ENCODE measurements at regions not wholly inside any gene's neighbourhood (a gene's known extent, or its start where the extent isn't known, plus 50 kb on each side); places are given as distances from the start of the nearest gene placed in this dataset.

DNA sequence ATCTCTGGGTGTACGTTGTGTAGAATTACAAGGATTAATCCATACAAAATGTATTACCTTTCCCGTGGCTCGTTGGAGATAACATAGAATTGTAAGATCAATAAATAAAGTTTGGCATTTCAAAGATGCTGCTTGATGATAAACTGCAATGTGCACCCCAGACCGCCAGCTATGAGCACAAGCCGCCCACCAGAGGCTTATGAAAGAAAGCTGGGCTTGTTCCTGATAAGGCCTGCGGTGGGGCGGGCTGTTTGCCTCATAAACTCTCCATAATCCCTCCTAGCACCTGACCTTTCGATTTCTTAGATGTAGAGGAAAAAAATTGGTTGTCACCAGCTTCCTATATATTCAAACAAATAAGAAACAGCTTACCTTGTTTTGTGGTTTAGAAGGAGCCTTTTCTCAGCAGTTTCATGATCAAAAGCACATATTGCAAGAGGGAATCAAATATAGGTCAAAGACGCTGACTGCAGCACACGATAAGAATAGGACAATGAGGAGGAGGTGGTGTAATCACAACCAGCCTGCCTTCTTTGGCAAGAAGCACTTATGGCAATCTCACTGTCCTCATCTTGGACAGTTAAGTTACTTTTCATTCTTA is 293.6 kb downstream of the RMST start:
- ATAC-seq (no peak), DNase-seq (ENCODE audit: low read depth, low spot score) (no peak), FAIRE-seq (no peak)
- Histone ChIP-seq H3K4me1 (ENCODE audit: control insufficient read depth, insufficient read depth, low read length) (no peaks in the 10 kb centered on the region), H3K9me3 (replicated peaks; ENCODE audit: control insufficient read depth, insufficient read depth, low read length) (no peaks in the 10 kb centered on the region), H3K27ac (ENCODE audit: control insufficient read depth, insufficient read depth) (no peak overlapping the region), H4K20me1 (ENCODE audit: control insufficient read depth, insufficient read depth) (no peaks in the 10 kb centered on the region), H3K4me3 (no peak overlapping the region), H3K79me2 (ENCODE audit: control insufficient read depth, insufficient read depth, low read length) (no peaks in the 10 kb centered on the region), H2AFZ (ENCODE audit: control insufficient read depth, low read depth, low read length) (no peak overlapping the region), H3K9ac (ENCODE audit: control insufficient read depth, insufficient read depth, low read length) (no peak overlapping the region), H3K36me3 (ENCODE audit: control insufficient read depth in 2 of 2, insufficient read depth in 2 of 2, low read length in 1 of 2) (no peaks in the 10 kb centered on the region), H3K27me3 (replicated peaks in 1 of 2; ENCODE audit: control insufficient read depth in 2 of 2, insufficient read depth in 2 of 2, low read length in 1 of 2) (no peaks in the 10 kb centered on the region), H3K4me2 (ENCODE audit: control insufficient read depth, insufficient read depth) (no peak overlapping the region)
- intact Hi-C loops (cut with micrococcal nuclease; ENCODE audit: unreplicated experiment) (no loop called here), in situ Hi-C loops (cut with MboI) (no loop called here)
- RAD21 ChIA-PET (ENCODE audit: unreplicated experiment): no interaction called here
- CTCF ChIA-PET: interaction anchor here (0.8 kb wide), 1 partner anchor 31 kb away, joined by 3 read pairs; no protein-coding TSS in a partner anchor
- POLR2A ChIA-PET: no interaction called here
- no TSS peak for BruUV-seq (replicated peaks)
- WGBS (ENCODE audit: insufficient coverage, insufficient replicate concordance, low lambda C conversion rate, missing lambda C conversion rate): 26% methylated on average over 10 of the region's 10 CpGs
- SMC1A ChIA-PET (ENCODE audit: uncharacterized antibody, unreplicated experiment): no interaction called here
- TF ChIP-seq SUPT20H (IDR thresholded peaks at IDR 0.05; ENCODE audit: borderline replicate concordance, control insufficient read depth, low read depth, low read length) (no peak), CBX3 (IDR thresholded peaks at IDR 0.05; ENCODE audit: borderline replicate concordance, low read depth) (no peak), EP300 (IDR thresholded peaks at IDR 0.05; ENCODE audit: borderline replicate concordance in 1 of 2, control insufficient read depth in 1 of 2, low read depth in 2 of 2, low read length in 2 of 2) (no peak), YY1 (IDR thresholded peaks at IDR 0.05; ENCODE audit: low read depth, low read length) (no peak), TARDBP (IDR thresholded peaks at IDR 0.05; ENCODE audit: borderline replicate concordance) (no peak), POLR2AphosphoS2 (IDR thresholded peaks at IDR 0.05; ENCODE audit: low read depth, low read length) (no peak), POLR2AphosphoS5 (IDR thresholded peaks at IDR 0.05; ENCODE audit: low read length) (no peak), EGR1 (IDR thresholded peaks at IDR 0.05; ENCODE audit: borderline replicate concordance in 1 of 2, low read depth in 2 of 2, low read length in 2 of 2) (no peak), SUZ12 (IDR thresholded peaks at IDR 0.05; ENCODE audit: unreplicated experiment) (no peak), ZNF217 (IDR thresholded peaks at IDR 0.05) (no peak), MXI1 (IDR thresholded peaks at IDR 0.05; ENCODE audit: low read depth, low read length) (no peak), ETV6 (conservative IDR thresholded peaks at IDR 0.05 in 1 of 2, IDR thresholded peaks at IDR 0.05 in 1 of 2; ENCODE audit: borderline replicate concordance in 1 of 2, low read depth in 1 of 2) (no peak)
- TF ChIP-seq, protein P1, sequence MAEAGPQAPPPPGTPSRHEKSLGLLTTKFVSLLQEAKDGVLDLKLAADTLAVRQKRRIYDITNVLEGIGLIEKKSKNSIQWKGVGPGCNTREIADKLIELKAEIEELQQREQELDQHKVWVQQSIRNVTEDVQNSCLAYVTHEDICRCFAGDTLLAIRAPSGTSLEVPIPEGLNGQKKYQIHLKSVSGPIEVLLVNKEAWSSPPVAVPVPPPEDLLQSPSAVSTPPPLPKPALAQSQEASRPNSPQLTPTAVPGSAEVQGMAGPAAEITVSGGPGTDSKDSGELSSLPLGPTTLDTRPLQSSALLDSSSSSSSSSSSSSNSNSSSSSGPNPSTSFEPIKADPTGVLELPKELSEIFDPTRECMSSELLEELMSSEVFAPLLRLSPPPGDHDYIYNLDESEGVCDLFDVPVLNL (IDR thresholded peaks at IDR 0.05; ENCODE audit: low read depth, low read length): no peak
- TF ChIP-seq, protein P2, sequence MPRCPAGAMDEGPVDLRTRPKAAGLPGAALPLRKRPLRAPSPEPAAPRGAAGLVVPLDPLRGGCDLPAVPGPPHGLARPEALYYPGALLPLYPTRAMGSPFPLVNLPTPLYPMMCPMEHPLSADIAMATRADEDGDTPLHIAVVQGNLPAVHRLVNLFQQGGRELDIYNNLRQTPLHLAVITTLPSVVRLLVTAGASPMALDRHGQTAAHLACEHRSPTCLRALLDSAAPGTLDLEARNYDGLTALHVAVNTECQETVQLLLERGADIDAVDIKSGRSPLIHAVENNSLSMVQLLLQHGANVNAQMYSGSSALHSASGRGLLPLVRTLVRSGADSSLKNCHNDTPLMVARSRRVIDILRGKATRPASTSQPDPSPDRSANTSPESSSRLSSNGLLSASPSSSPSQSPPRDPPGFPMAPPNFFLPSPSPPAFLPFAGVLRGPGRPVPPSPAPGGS (IDR thresholded peaks at IDR 0.05; ENCODE audit: borderline replicate concordance, insufficient read depth, low read depth, low read length, poor library complexity, severe bottlenecking): no peak
- TF ChIP-seq, protein P3, sequence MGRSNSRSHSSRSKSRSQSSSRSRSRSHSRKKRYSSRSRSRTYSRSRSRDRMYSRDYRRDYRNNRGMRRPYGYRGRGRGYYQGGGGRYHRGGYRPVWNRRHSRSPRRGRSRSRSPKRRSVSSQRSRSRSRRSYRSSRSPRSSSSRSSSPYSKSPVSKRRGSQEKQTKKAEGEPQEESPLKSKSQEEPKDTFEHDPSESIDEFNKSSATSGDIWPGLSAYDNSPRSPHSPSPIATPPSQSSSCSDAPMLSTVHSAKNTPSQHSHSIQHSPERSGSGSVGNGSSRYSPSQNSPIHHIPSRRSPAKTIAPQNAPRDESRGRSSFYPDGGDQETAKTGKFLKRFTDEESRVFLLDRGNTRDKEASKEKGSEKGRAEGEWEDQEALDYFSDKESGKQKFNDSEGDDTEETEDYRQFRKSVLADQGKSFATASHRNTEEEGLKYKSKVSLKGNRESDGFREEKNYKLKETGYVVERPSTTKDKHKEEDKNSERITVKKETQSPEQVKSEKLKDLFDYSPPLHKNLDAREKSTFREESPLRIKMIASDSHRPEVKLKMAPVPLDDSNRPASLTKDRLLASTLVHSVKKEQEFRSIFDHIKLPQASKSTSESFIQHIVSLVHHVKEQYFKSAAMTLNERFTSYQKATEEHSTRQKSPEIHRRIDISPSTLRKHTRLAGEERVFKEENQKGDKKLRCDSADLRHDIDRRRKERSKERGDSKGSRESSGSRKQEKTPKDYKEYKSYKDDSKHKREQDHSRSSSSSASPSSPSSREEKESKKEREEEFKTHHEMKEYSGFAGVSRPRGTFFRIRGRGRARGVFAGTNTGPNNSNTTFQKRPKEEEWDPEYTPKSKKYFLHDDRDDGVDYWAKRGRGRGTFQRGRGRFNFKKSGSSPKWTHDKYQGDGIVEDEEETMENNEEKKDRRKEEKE (IDR thresholded peaks at IDR 0.05): no peak
- TF ChIP-seq, protein P4, sequence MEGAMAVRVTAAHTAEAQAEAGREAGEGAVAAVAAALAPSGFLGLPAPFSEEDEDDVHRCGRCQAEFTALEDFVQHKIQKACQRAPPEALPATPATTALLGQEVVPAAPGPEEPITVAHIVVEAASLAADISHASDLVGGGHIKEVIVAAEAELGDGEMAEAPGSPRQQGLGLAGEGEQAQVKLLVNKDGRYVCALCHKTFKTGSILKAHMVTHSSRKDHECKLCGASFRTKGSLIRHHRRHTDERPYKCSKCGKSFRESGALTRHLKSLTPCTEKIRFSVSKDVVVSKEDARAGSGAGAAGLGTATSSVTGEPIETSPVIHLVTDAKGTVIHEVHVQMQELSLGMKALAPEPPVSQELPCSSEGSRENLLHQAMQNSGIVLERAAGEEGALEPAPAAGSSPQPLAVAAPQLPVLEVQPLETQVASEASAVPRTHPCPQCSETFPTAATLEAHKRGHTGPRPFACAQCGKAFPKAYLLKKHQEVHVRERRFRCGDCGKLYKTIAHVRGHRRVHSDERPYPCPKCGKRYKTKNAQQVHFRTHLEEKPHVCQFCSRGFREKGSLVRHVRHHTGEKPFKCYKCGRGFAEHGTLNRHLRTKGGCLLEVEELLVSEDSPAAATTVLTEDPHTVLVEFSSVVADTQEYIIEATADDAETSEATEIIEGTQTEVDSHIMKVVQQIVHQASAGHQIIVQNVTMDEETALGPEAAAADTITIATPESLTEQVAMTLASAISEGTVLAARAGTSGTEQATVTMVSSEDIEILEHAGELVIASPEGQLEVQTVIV (IDR thresholded peaks at IDR 0.05; ENCODE audit: borderline replicate concordance, partially characterized antibody): no peak
